RPMI7951 (cell line): ENCODE measurements at regions not wholly inside any gene's neighbourhood (a gene's known extent, or its start where the extent isn't known, plus 50 kb on each side); places are given as distances from the start of the nearest gene placed in this dataset.

ENCODE experiments used
- DNase-seq: peaks from one replicate; pipeline ENCODE4 v3.0.0-alpha.2; 2012; ENCODE audit warnings: low read depth

DNA sequence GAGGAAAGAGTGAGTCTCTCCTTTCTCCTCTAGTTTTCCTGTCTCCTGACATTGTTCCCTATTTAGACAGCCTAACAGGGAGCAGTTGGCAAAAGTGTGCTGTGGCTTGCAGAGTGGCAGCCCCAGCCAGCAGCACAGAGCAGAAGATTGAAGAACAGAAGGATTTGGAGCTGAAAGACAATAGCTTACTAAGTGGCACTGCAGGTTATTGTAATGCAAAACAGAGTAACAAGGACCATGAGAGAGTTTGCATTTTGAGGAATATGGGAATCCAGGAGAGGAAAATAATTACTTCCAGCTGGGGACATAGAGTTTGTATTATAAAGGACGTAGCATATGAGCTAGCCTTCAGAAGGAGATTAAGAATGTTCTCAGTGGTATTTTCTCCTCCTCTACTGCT, 342.4 kb downstream of the AKAIN1 start:
- no peak for DNase-seq

DNA sequence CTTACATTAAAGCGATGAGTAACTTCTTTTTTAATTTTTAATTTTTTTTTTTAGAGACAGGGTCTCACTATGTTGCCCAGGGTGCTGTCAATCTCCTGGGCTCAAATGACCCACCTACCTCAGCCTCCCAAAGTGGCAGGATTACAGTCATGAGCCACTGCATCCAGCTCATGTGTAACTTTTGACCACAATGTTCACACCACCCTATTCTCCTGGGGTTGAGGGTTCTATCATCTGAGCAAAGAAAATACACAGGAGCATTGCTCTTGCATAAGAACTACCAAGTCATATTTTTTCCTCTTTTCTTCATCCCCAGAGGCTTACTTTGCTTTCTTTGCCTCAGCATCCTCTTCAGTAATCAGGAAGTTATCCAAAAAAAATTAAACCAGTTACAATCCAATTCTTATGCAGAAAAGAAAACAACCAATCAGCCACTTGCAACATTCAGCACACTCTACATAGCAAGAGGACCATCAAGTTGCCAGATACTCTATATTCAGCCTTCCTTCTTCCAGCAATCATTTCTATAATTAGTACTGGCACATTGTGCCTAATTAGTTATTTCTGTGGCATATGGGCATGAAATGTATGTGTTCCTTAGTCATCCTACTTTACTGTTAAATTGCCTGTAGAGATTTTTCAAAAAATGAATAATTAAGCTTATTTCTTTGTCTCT, 345.6 kb downstream of the AKAIN1 start:
- no peak for DNase-seq

DNA sequence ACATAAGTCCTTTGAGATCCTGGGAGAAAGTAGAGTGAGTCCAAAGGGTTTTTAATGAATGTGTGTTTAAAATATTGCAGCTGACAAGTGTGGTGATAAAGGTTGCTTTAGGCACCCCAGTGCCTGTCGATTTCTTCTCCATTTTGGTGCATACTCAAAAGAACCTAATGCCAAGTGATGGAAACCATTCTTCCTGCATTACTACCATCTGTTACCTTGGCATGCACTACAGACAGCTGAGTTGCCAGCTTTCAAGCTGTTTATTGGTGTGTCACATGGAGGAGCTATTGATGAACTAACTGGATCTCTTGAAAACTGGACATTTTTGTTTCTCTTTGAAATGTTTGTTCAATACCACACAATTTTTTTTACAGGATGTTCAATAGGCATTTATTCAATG, 350.0 kb downstream of the AKAIN1 start:
- no peak for DNase-seq

DNA sequence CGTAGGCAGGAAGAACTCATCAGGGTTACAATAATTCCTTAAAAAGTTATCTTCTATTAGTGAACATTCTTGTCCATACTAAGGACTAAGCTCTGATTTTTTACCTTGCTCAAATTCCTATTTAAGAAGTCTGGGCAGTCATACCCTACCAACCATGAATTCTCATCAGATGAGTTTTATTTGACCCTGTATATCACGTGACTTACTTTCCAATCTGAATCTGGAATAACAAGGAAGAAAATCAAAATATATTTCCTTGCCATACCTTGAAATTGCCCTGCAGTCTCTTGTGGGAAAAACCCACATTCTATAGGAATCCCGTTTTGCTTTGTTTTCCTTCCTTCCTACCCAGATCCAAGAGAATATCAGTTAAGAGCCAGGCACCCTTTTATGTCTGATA, 352.7 kb downstream of the AKAIN1 start:
- no peak for DNase-seq

DNA sequence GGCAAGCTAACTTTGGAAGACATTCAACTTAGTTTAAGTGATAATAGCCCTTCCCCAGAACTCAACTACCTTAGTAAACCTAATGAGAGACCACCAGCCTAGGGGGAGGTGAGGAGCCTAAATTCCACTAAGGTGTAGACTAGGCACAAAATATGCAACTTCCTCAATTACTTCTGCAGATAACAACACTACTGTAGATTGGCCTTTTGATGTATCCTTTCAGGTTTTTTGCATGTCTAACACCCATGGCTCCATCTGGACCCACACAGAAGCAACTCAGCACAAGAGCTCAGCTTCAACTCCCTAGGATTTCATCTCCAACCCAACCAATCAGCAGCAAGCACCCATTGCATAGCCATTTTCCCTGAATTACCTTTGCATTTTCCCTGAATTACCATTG, 353.3 kb downstream of the AKAIN1 start:
- DNase-seq: no peak

DNA sequence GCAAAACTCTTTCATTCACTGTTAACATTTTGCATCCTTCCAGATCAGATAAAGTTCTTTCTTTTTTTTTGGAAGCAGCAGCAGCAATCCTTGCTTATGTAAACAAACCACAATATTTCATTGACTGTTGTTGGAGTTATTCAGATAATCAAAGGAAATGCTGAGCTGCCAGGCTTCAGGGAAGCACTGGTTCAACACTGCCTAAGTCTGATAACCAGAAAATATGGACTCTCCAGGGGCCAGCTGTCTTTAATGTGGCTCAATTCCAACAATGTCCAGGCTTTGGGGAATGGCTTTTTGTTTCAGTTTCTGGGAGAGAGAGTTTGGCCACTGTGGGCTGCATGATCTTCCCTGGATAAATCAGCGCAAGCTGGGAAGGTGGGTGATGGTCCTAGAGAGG, 354.3 kb downstream of the AKAIN1 start:
- DNase-seq: no peak

DNA sequence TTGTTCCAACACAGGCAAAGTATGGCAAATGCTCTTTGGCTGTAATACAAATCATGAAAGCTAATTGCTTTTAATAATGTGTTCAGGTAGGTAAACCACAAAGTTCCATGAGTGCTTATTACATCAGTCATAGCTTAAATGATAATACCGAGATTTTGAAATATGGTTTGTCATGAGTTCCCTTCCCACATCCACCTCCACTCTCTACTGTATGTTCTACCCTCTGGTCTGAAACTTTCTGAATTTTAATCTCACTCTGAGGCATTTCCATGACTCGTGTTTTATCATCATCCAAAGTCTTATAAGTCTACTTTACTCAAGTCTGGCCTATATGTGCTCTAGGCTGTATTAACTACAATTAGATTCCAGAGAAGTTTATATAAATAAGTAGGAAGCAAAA, 354.8 kb downstream of the AKAIN1 start:
- no peak for DNase-seq

DNA sequence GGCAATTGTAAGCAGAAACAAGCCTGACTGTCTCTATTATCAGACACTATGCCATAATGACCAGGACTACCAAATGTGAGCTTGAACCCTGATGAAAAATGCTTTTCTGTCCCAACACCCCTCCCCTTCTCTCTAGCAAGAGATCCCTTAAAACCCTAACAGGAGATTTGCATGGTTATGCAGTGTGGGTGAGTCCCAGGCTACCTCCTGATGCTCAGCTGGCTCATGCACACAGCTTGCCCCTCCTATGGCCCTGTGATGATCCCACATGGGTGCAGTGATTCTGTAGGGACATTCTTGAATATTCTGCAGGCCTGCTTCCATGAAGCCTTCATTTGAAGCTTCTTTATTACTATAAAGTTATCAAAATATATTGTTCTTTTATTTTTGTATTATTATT, 357.4 kb downstream of the AKAIN1 start:
- DNase-seq: no peak

DNA sequence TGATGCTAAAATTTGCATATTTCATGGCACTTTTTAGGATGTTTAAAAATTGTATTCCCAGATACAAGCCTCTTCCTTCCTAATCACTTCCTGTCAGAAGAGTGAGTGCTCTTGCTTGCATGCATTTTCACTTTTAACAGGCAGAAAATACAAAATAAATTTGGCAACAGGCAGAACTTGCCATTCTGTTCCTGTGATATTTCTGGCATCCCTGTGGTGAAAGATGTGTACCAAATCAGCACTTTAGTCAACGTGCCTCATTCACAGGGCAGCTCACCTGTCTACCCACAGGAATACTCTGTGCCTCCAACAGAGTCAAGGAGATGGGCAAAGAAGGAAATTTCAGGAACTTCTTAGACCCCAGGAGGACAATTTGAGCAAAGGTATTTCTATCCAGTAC, 360.9 kb downstream of the AKAIN1 start:
- DNase-seq: no peak

DNA sequence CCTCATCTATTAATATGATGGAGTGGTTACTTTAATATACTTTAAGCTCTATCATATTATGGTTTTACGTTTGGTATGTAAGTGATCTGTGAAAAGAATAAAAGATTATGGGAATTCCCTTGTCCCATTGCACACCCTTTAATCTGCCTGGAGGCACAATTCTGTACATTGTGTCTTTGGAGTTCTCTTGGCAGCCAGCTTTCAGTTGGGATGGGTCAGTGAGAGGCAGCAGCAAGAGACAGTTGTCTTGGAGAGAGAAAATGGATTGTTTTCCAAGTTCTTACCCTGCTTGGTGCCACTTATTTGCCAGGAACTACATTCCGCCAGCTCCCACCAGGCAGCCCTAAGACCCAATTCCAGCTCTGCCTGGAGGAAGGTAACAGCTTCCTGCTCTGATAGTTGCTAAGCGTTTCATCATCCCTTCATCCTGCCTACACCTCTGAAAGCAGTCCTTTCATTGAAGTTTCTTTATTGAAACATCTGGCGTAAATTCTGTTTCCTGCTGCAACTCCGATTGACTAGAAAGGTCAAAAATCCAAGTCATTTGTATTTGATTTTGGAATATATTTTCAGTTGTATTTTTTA, 365.2 kb downstream of the AKAIN1 start:
- DNase-seq: no peak

DNA sequence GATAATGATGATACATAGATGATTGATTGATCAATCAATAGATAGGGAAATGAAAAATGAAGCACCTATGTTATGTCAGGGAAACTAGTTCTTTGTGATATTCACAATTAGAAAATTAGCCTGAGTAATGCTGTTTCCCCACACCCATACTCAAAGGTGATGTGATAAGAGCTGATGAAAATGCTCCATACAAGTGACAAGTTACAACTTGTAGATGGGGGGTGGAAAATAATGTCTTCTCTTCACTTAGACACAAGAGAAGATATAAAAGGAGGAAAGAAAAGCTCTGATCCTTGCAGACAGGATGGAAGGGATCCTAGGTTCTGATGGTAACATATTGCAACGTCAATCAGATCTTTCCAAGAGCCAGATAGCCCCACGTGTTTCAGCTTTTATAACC, 365.9 kb downstream of the AKAIN1 start:
- no peak for DNase-seq

DNA sequence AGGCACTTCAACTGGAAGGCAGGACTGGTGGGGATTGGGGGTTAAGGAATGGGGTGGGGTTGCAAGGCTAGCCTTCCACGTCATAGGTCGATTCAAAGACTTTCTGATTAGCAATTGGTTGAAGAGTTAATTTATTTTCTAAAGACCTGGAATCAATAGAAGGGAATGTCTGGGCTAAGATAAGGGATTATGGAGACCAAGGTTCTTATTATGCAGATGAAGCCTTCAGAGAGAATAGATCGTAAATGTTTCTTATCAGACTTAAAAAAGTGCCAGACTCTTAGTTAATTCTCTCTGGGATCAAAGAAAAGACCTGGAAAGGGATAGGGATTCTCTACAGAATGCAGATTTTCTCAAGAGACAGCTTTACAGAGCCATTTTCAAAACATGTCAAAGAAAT, 368.0 kb upstream of the DLGAP1 start:
- DNase-seq: no peak

DNA sequence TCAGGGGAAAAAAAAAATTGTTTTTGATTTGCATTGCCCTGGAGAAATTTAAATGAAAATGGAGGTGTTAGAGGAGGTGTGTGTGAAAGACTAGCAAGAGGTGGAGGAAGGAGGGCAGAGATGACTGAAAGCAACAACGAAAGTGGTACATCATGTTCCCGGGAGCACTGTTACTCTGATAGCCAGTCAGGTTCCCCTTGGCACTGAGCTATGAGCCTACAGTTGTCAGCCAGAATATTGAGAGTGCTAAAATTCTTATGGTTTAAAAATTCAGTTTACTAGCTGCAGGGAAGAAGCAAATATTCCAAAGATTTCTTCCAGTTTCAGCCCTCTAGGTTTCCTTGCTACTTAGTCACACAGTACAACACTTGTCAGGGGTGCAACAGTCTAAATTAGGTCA, 366.7 kb upstream of the DLGAP1 start:
- no peak for DNase-seq

DNA sequence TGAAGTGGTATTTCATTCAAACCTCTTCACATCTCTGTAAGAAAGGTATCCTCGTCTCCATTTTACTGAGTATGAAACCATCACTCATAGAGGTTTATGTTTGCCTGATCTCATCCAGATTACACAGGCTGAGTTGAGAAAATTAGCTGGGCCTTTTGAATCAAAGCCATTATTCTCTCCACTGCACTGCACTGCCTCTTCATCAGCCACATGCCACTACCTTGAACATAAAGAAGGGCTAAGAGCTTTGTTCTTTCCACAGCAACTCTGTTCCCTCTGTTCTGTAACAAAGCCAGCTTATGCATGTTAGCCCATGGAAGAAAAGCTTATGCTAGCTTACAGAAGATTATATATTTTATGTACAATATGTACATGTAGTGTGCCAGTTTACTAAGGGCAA, 362.6 kb upstream of the DLGAP1 start:
- no peak for DNase-seq

DNA sequence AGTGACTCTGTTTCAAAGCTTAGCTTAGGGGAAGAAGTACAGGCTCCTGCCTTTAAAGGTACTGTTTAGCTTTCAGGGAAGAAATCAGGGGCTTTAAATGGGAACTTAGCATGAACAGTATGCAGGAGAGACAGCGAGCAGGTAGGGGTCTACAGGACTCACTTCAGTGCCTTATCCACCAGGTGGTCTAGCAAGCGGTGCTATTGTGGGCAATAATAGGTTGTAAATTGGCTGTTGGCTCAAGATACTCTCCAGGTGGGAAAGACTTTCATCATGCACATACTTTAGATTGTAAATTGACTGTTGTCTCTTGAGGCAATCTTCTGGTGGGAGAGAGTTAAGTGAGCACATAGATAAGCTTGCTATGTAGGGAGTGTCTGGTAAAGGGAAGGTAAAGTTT, 358.6 kb upstream of the DLGAP1 start:
- no peak for DNase-seq

DNA sequence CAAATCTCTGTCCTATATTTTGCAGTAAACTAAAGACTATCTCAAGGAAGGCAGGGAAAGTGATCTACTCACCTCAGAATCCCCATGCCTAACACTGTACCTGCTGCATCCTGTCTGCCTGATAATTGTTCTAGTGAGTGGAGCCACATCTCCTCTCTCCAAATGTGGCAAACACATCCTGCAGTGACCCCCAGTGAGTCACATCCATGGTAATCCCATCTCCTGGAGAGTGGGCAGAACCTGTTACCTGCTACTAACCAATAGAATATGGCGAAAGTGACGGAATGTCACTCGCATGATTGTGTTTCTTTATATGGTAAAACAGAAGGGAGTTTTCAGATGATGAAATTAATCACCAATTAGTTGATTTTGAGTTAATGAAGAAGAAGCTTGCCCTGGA, 353.8 kb upstream of the DLGAP1 start:
- DNase-seq: no peak

DNA sequence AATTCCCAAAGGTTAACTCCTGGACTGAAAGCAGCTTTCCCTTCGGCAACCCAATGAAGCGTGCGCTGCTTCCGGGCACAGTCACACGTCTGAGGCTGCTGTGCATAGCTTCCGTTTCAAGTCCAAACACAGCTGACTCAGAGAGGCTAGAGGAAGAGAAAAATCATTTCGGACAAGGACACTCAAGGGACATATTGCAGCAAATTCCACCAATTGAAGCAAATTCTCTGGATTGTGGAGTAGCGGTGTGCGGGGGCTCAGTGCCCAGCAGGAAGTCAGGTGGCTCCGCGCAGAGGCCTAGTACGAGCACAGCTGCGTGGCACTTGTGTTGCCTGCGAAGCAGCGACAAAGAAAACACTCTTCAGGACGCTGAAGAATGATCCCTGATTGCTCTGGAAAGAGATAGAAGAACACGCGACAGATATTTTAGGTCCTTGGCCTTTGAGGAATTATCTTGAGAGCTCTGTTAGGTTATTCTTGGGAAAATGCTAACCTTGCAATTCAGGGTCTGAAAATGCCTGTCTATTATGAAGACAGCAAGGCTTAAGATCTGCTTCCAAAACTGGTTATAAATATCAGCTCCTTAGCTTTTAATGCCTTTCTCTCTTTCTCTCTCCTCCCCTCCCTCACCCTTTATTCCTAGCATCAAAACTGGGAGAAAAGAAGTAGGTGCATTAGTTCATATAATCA, 352.6 kb upstream of the DLGAP1 start:
- DNase-seq: no peak

DNA sequence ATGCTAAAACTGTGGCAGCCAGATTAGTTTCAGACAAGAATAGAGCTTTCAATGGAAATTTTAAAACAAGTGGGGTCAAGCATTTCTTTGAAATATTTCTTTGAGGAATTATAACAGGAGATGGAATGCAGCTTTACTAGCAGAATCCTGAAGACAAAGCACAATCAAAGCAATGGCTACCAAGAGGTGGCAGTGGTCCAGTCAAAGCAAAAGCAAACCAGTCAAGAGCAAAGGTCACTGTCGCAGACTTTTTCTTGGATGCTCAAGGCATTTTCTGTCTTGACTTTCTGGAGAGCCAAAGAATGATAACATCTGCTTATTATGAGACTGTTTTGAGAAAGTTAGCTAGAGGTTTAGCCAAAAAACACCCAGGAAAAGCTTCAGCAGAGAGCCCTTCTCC, 351.2 kb upstream of the DLGAP1 start:
- DNase-seq: no peak

DNA sequence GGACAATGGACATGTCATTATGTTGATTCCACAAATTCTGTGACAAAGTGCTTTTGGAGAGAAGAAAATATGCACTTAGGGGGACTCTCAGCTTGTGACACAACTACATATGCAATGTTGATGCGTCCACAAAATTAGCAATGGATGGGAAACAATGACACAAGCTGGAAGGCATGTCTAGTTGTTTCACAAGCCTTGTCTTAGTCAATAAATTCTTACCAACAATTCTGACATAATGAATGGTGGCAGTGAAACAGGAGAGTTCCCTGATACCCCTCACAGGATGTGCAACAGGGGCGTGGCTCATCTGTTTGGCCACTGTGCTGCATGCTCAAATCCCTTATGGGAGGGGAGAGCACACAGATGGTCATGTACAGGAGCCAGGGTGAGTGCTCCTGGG, 347.2 kb upstream of the DLGAP1 start:
- DNase-seq: no peak

DNA sequence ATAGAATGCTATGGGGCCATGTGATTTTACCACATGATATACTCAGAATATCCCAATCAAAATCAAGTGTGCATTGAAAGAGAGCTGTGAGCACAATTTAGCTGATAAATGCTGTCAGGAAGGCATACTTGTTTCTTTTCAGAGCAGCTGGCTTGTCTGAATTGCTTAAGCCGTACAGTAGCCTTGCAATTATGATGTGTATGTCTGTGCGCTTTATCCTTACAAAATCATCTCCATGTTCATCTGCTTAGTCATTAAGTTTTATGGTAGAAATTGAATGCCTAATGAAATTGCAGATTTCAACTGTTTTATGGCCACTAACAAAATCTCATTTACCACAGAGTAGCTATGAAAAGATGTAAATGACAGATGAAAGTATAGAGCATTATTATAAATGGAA, 346.0 kb upstream of the DLGAP1 start:
- no peak for DNase-seq

DNA sequence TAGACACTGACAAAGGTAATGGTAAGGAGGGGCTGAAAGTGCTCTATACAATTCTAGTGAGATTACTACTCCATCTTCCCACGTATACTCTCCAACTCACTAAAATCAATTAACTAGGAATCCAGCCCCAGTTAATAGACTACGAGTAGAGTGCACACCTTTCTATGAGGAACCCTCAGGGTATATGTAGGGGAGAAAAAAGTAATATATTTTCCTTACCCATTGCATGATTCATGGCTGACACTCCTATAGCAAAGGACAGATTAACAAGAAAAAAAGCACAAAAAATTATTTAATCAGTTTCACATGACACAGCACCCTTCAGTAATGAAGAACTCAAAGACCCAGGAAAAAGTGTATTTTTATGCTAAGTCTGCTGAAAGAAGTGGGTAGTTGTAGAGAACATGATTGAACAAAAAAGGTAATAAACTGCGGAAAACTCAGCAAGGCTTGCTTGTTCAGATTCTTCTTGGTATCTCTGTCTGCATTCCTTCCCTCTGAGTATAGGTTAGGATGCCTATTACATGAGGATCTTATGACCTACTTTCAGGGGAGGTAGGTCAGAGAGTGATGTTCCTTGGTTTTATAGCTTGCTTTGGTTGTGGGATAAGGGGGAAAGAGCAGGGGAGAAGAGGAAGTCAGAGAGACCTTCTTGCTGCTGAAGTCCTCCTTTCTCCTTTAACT, 342.0 kb upstream of the DLGAP1 start:
- no peak for DNase-seq

DNA sequence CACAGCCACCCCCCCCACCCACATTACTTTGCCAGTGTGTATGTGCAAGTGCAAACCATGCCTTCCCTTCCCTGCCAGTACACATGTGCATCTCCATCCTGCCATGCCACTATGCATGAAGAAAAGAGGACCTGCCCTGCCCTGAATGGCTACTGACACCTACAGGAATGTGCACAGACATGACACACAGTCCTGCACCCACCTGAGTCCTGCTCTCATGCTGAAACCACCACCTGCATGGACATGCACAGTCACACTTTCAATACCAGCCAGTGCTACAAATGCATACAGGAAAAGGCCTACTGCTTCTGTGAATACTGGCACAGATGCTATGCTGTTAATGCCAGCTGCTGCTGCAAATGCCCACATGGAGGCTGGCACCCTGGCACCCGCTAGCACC, 334.4 kb upstream of the DLGAP1 start:
- DNase-seq: no peak

DNA sequence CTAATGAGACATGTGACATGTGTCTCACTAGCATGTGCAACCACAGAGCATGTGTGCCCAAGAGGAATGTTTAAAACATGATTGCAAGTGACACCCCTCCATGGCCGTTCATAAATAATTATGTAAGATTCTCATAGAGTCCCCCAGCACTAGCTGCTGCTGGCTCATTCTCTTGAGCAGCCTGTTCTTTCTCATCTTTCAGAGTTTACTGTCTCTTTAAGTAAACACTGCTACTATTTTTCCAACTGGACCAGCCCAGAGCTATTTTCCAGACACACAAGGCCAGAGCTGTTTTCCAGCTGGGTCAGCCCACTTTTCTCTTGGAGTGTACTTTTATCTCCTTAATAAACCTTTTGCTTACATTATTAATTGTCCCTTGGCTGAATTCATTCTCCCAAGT, 326.8 kb upstream of the DLGAP1 start:
- DNase-seq: no peak
